GM19455 (cell line): ENCODE measurements at regions not wholly inside any gene's neighbourhood (a gene's known extent, or its start where the extent isn't known, plus 50 kb on each side); places are given as distances from the start of the nearest gene placed in this dataset.
"Not testable (repeated sequence)": the region's sequence is repeated elsewhere in the genome, so short reads cannot be mapped to it uniquely, and the experiment has no call there.

ENCODE experiments used
- ATAC-seq: cut with Tn5 transposase; IDR thresholded peaks from one replicate; pipeline ENCODE4 v1.9.1; 2021; ENCODE audit not compliant: unreplicated experiment

DNA sequence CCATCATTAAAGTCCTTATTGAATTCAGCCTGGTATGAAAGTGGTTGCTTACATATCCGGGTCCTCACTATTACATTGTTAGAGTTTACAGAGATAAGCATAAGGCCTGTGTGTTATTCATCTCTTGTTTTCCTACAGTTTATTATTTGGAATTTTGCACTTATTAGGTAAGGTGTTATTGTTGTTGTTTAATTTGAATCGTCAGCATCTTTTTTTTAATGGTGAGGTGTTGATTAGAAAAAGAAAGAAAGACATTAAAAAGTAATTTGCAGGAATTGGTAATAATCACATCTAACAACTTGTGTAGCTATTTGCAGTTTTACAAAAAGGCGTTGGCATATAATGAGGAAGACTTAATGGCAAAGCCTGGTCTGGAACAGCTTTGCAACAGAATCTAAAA, 158.6 kb downstream of the SAMD5 start:
- no peak for ATAC-seq

DNA sequence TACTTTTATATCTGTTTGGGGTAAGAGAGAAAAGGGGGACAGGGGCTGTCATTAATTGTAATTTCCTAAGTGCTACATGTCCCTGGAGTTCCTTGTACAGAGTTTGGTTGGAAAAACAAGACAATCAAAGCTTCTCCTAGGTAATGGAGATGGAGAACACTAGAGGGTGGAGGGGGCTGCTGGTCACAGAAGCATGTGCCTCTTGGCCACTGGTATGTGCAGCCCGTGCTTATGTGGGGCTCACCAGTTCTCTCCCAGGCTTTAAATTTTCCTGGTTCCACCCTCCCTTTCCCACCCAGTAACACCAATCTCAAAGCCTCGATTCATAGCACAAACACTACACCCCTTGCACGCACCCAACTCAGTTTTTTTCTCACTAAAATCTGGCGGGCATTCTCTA, 165.6 kb downstream of the SAMD5 start:
- ATAC-seq: no peak

DNA sequence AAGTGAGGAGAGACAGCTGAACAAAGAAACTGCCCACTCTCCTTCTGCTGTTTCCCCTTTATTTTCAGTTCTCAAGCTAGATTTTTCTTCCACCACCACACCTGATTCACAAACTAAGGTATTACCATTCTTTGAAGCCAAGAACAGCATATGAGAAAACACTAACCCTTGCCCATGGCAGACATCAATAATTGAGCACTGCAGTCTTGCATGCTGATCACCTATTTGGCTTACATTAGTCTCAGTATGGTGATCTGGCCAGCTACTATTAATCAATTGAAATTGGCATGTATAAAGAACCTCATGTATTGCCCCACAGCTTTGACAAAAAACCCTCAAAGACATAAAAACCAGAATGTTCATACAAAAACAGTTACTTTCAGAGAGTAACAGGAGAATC, 166.3 kb downstream of the SAMD5 start:
- ATAC-seq: no peak

DNA sequence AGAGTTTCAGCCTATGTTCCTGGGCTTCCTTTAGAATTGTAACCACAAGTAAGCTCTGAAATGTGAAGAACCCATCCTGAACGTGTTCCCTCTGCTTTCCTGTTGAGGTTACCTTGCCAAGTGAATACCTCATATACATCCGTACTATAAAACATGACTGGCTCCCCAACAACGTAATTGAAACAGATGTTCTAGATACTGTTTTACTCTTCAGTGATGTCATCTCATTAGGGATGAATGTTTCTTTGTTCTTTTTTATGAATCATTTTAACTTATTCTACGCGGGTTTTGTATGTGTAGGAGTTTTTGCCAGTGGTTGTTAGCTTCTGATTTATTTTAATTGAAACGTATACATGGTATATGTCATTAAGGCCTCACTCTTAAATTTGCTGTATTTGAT, 166.8 kb downstream of the SAMD5 start:
- ATAC-seq: no peak

DNA sequence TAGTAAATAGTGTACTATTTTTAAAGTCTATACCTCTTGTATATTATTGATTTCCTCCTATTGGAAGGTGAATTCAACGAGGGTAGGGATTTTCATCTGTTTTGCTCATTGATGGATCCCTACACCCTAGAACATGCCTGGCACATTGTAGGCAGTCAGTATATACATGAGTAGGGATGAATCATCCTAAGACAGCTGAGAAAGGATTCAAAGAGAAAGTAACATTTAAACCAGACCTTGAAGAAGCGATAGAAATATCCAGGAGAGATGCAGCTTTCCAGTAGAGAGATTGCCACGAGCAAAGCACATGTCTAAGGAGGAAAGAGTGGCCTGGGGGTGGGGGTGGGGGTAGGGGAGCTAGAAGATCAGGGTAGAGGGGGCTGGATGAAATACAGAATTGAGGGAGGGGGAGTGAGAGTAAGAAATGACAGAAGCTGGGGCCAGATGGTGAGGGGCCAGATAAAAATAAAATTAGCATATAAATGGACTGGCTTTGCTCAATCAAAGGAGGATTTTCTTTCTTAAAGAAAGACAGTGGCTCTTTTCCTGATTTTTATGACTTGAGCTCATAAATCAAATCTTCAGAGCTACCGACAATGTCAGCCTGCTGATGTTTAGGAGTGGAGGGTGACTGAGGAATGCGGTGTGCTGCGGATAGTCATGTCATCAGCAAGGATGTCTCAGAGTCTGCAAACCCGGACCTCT, 168.2 kb downstream of the SAMD5 start:
- ATAC-seq: no peak

DNA sequence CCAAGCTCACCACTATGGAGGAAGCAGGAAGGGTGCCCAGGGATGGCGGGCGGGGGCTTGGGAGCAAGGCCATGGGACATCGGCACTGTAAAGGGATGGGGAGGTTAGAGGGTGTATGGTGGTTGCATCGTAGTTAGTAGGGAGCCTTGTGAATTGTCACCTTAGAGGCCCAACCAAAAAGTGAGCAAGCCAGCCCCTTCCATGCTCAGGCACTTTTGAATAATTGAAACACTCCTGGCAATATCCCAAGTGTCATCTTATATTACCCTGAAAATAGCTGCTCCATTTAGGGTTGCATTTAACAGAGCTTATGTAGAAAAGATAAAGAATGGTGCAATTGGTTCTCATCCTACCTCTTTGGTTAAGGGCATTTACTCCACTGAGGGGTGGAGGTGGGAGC, 169.2 kb downstream of the SAMD5 start:
- no peak for ATAC-seq

DNA sequence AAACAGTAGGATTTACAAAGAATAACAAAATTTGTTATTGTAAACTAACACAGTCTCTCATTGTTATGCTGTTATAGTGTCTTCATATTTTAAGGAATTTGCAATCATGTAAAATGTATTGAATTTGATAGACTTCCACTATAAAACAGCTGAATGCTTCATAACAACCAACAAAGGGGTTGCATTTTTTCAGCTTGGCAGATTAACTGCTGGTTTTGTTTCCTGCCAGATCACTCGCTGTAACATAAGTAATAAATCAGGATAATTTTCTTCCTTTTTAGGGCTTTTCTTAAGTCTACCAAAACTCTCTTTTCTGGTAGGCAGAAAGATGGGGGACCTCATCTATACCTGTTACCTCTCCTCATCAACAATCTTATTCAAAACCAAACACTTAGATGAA, 169.8 kb downstream of the SAMD5 start:
- no peak for ATAC-seq

DNA sequence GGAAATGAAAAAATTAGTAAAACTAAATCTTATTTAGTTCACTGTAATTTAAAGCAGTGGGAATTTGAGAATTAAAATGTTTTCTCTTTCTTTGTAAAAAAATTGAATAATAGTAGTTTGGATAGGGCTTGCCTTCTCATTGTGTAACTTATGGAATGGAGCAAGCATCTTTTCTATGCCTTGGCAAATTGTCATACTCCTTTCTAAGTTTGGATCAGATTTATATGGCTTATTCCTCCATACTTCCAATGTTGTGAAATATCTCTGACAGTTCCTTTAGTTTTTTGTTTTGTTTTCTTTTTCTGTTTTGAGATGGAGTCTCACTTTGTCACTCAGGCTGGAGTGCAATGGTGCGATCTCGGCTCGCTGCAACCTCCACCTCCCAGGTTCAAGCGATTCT, 176.4 kb downstream of the SAMD5 start:
- ATAC-seq: no peak

DNA sequence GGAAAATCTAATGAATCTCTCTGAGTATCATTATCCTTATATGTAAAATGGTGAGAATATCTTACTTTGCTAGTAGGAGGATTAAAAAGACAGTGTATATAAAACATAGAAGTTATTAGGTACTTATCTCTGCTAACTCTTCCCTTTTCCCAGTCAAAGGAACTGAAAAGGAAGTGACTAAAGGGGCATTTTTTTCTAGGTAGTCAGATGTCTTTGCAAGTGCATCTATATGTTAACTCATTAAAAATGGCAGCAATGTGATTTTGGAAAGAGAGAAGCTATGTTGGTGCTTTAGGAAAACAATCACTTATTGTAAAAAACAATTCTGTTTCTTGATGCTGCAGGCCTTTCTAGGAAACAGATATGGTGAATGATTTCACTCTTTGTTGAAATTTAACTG, 180.9 kb downstream of the SAMD5 start:
- ATAC-seq: no peak

DNA sequence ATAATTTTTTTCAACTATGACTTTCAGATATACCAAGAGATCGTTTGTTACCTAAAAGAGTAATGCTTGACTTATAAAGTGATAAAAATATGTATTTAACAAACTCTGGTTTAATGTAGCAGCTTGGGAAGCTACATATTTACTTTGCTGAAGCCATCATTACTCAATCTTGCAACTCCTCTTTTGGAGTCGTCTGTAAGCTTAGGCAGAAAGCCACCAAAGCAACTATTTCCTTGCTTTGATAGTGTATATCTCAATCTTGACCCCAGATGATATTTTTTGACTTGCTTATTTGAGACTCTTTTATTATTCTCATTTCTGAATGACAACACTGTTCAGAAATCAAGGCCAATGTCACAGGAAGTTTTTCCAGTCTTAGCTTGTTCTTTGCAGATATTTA, 183.0 kb downstream of the SAMD5 start:
- no peak for ATAC-seq

DNA sequence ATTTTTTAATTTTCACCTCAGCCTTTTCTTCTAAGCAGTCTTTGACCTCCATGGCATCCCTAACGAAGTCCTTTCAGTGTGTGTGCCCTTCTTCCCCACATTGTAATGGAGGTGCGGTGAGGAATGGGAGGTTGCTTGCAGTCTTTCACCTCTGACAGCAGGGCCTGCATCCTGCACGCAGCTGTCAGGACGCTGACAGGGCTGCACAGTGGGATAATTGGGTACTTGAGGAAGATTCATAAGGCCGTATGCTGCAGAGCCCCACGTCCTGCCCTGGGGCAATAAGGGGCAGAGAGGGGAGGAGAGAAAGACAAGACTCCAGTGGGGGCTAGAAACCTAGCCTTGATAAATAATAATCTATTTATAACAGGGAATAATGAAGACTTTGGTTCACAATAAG, 184.7 kb downstream of the SAMD5 start:
- no peak for ATAC-seq

DNA sequence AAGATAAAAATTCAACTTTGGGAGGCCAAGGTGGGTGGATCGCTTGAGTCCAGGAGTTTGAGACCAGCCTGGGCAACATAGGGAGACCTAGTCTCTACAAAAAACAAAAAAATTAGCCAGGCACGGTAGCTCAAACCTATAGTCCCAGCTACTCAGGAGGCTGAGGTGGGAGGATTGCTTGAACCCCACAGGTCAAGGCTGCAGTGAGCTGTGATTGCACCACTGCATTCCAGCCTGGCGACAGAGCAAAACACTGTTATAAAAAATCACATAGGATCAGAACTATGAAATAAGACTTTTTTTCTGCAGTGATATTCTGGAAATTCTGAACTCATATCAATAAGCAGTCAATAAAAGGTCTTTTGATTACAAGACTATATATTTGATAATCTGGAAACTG, 186.1 kb downstream of the SAMD5 start:
- not testable (repeated sequence) for ATAC-seq

DNA sequence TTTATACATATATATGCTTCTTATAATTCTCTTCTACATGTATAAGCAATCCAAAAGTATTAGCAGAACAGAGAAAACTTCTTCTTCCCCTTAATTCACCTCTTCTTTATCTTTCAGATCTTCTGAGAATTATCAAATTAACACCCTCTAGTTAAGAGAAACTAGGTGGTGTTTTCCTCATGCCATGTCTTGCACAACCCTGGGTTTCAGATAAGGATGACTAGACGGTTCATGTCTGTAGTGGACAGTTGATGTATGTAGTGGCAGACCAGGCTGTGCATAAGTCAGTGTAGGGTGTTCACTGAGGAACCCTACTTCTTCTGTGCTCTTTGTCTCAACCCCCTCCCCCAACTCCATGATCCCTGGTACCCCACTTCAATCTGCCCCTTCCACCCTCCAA, 187.3 kb downstream of the SAMD5 start:
- no peak for ATAC-seq

DNA sequence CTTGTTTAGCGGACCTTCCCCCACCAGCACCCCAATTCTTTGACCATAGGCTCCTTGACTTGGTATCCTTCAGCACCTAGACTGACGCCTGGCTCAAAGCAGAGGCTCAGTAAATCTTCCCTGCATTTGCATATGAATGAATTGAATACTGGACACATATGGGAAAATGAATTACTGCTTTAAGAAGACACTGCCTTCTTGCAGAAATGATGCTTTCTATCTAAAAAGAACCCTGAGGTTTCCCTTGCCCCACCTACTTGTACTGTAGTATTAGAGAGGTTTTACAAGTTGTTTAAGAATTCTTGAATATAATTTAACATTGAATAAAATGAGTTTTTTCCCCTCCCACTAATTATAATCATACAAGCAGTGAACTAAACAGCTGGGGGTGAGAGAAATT, 190.7 kb downstream of the SAMD5 start:
- no peak for ATAC-seq

DNA sequence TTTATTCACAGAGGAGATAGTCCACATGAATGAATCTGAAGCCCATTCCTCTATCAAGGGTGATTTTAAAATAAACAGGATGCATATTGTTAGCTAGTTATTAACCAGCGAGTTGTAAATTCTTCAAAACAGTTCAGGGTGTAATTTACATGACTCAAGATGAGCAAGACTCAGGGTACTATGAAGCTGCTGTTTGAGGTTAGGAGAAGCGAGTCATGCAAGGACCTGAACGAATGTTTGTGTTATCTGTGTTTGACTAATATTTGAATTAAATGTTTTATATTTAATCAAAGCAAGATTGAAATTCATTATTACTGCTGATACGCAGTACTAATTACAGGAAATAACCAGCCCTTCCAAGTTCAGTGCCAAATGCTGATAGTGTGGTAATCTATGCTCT, 191.1 kb downstream of the SAMD5 start:
- ATAC-seq: no peak

DNA sequence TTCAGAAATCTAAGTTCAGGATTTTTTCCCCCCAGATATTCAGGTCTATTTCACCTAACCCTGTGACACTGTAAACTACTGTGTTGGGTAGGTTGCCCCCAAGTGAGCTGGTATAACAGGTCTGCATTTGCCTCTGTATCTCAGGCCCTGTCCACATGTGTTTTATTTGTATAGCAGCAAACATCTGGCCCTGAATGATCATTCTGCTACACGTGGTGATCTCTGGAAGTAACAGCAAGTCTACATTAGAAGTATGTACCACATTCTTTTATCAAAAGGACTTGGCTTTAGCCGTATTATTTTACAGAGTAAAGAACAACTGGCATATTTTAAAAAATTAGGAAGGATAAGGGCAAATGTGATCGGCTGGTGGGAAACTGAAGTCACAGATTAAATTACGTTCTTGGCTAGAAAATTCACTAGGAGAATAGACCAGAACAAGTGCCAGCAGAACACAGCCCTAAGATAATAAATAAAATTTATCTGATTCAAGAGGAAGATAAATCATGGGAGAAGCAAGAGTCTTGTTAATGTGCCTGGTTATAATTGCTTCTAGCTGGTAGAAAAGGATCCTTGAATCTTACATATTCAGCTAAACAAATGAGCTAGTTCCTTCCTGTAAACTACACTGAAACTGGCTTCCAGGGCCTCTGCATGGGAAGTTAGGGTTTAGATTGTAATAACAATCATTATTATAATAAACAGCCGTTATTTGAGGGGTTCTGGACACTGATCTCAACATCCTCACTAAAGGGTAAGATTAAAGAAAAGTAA, 192.1 kb downstream of the SAMD5 start:
- ATAC-seq: no peak

DNA sequence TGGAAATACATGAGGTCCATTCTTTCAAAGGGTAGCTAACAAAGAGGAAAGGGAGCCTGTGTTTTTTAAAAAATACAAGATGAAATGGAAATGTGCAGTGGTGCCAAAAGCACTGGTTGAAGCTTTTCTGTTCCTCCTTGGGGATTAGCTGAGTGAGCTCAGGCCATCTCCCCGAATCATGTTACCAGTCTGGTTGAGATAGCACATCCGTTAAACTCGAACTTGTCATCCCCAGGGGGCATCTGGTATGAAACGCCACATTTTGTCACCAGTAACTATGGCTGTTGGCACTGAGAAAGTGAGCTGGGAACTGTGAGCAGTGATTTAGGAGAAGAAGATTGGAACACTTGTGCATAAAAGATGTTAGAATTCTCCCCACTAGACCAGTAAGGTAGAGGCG, 196.2 kb downstream of the SAMD5 start:
- ATAC-seq: no peak

DNA sequence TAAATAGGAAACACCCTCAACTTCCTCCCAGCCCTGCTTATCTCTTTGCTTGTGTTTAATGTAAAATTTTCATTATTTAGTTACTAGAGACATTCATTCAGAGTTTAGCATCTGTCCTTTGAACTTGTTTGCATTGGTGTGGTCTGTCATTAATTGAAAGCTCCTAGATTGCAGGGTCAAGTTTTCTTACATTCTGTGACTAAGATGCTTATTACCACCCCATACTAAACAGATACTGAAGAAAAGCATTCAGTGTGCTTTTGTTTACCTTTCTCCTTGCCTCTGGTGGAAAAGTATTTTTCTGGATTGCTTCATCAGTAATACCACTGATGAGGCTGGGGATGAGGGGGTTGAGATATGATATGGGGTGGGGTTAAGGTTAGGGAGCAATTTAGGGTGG, 199.0 kb downstream of the SAMD5 start:
- no peak for ATAC-seq

DNA sequence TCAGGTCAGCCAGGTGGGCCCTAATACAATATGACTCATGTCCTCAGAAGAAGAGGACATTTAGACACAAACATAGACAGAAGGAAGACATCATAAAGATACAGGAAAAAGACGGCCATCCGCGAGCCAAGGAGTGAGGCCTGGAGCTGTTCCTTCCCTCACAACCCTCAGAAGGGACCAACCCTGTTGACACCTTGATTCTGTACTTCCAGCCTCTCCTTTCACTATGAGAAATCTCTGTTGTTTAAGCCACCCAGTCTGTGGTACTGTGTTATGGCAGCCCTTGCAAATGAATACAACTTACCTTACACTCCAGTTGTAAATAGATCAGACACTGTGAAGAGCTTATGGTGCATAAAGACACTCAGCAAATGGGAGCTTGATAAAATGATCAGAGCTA, 199.7 kb downstream of the SAMD5 start:
- no peak for ATAC-seq

DNA sequence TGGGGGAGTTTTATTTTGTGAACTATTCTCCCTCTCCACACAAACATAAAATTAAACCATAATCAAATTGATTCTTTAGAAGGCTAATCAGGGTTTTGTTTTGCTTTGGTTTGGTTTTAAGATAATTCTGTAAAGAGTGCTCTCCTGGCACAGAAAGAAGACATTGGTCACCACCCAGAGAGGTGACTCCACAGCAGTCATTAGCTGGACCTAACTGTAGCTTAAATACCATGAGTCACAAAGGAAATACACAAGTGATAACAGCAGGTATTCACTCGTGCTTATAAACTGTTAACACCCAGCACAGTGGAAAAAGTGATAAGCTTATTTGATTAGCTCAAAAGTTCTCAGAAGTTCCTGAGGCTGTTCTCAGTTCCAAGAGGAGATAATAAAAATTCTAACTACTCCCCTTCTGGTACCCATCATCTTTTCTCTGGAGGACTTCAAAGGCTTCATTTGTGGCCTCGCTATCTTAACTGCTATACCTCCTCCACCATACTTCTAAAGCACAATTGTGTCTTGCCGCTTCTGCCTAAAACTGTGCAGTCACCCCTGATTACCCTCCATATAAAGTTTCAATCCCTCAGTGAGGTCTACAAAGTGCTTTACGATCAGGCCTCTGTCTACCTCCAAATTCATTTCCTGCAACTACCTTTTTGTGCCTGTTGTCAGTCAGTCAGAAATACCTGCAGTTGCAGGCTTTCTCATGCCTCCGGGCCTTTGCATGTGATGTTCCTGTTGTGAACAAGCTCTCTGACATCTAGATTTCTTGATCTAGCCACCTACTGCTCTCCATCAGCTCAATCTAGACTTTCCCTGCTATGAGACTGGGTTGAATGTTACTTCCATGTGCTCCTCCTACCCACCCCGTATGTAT, 201.1 kb downstream of the SAMD5 start:
- ATAC-seq: no peak

DNA sequence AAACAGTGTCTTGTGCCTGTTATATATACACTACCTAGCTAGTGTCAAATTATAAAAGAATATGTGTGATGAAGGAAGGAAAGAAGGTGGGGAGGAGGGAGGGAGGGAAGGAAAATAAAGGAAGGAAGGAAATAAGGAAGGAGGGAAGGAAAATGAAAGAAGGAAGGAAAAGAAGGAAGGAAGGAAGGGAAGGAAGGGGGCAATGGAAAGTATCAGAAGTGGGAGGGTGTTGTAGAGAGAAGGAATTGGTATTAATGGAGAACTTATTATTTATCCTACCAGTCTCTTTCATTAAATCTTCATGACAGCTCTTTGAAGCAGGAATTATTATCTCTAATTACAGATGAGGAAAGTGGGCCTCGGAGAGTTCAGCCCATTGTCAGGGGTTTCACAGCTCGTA, 202.4 kb downstream of the SAMD5 start:
- ATAC-seq: no peak

DNA sequence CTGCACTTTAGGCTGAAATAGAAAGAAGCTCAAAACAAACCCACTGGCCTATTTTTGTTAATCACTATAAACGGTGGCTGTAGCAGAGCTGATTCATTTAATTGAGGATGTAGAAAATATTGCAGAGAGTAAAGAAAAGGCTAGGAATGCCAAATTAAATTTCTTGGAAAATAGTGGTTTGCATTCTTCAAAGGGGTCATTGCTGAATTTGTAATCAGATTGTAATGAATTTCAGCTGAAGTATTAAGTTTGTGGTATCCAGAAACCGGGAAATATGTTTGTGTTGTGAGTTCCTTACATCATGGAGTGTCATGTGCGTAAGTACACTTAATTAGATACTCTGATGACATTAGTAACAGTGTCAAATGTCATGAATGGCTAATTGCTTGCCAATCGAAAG, 203.0 kb downstream of the SAMD5 start:
- no peak for ATAC-seq
